ENCODE measurements at regions not wholly inside any gene's neighbourhood (a gene's known extent, or its start where the extent isn't known, plus 50 kb on each side); places are given as distances from the start of the nearest gene placed in this dataset.

- no peak for DNase-seq
Observed at GRCh38 chr3:165444745-165445144, 248.6 kb upstream of the SLITRK3 start.

- DNase-seq, result no peak
Observed at GRCh38 chr3:165443664-165444063, 247.5 kb upstream of the SLITRK3 start.

- no peak for DNase-seq
Observed at GRCh38 chr3:165442061-165442460, 245.9 kb upstream of the SLITRK3 start.

- no peak for DNase-seq
Observed at GRCh38 chr3:165440380-165440779, 244.2 kb upstream of the SLITRK3 start.

GRCh38 chr3:165439765-165440164 lies 243.6 kb upstream of the SLITRK3 start:
- DNase-seq, result no peak

GRCh38 chr3:165434516-165434915 lies 238.3 kb upstream of the SLITRK3 start:
- DNase-seq, result no peak

- DNase-seq, result no peak
Observed at GRCh38 chr3:165406425-165406824, 210.2 kb upstream of the SLITRK3 start.

GRCh38 chr3:165404357-165405027 lies 208.3 kb upstream of the SLITRK3 start:
- DNase-seq, result peak; percentile 79

- DNase-seq, result no peak
Observed at GRCh38 chr3:165403666-165404065, 207.5 kb upstream of the SLITRK3 start.

- no peak for DNase-seq
Observed at GRCh38 chr3:165395188-165395587, 199.0 kb upstream of the SLITRK3 start.

GRCh38 chr3:165393461-165393860 lies 197.3 kb upstream of the SLITRK3 start:
- no peak for DNase-seq

GRCh38 chr3:165390166-165390565 lies 194.0 kb upstream of the SLITRK3 start:
- DNase-seq, result no peak

GRCh38 chr3:165389653-165390052 lies 193.5 kb upstream of the SLITRK3 start:
- DNase-seq, result no peak

- DNase-seq, result no peak
Observed at GRCh38 chr3:165389064-165389463, 192.9 kb upstream of the SLITRK3 start.

GRCh38 chr3:165383381-165383780 lies 187.2 kb upstream of the SLITRK3 start:
- no peak for DNase-seq

GRCh38 chr3:165382672-165383071 lies 186.5 kb upstream of the SLITRK3 start:
- no peak for DNase-seq

GRCh38 chr3:165378761-165379160 lies 182.6 kb upstream of the SLITRK3 start:
- DNase-seq, result no peak

- DNase-seq, result no peak
Observed at GRCh38 chr3:165359005-165359404, 162.8 kb upstream of the SLITRK3 start.

- DNase-seq, result no peak
Observed at GRCh38 chr3:165355316-165355715, 159.1 kb upstream of the SLITRK3 start.

- no peak for DNase-seq
Observed at GRCh38 chr3:165347526-165347925, 151.3 kb upstream of the SLITRK3 start.

GRCh38 chr3:165346503-165346902 lies 150.3 kb upstream of the SLITRK3 start:
- peak; percentile 3 for DNase-seq

GRCh38 chr3:165343185-165343584 lies 147.0 kb upstream of the SLITRK3 start:
- DNase-seq, result no peak

GRCh38 chr3:165339753-165340152 lies 143.6 kb upstream of the SLITRK3 start:
- DNase-seq, result peak; percentile 57

GRCh38 chr3:165336786-165337185 lies 140.6 kb upstream of the SLITRK3 start:
- DNase-seq, result no peak

Data from DMS53 (cell line).